ENCODE measurements at regions not wholly inside any gene's neighbourhood (a gene's known extent, or its start where the extent isn't known, plus 50 kb on each side); places are given as distances from the start of the nearest gene placed in this dataset.
"Not testable (repeated sequence)": the region's sequence is repeated elsewhere in the genome, so short reads cannot be mapped to it uniquely, and the experiment has no call there.

DNA sequence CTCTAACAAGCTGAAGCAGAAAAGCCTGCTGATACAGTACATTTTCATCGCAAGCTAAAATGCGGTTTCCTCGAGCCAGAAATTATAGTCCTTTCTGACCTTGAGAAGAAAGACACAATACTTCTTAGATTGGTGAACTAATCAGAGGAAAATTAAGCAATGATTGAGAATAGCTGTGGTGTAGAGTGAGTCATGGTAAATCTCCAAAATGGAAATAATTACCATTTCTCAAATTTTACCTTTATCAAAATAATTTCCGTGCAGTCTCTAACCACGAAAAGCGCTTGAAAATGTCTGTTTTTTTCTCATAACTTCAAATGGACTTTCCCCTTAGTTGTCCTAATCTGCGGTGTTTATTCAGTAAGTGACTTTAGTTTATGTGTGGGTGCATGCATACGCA lies 190.2 kb downstream of the CPE start:
- Mint-ChIP-seq H3K27me3 (ENCODE audit: low read depth, unreplicated experiment) (no peaks in the 10 kb centered on the region), H3K4me1 (ENCODE audit: low read depth, unreplicated experiment) (peaks cover 20% of the 10 kb centered on the region), H3K4me3 (ENCODE audit: unreplicated experiment) (no peak overlapping the region), H3K36me3 (ENCODE audit: low read depth, unreplicated experiment) (no peaks in the 10 kb centered on the region), H3K9me3 (ENCODE audit: unreplicated experiment) (peaks cover 7% of the 10 kb centered on the region), H3K27ac (ENCODE audit: unreplicated experiment) (no peak overlapping the region)
- FAIRE-seq (no peak), DNase-seq (ENCODE audit: low read depth) (peak; percentile 51)
- H3K4me3 ChIP-seq (ENCODE audit: insufficient read depth, low read depth, low read length), result no peak overlapping the region
- no peaks in the 10 kb centered on the region for H4K20me1 ChIP-seq (ENCODE audit: insufficient read depth, low read length)
- H3K9ac ChIP-seq (ENCODE audit: low read length), result no peak overlapping the region
- no peak overlapping the region for H2AFZ ChIP-seq (ENCODE audit: low read depth, low read length)
- no peaks in the 10 kb centered on the region for H3K79me2 ChIP-seq (ENCODE audit: insufficient read depth, low read length)
- H3K4me2 ChIP-seq (ENCODE audit: low read length), result no peak overlapping the region
- TF ChIP-seq EZH2 (IDR thresholded peaks at IDR 0.05; ENCODE audit: insufficient read depth, low read length), result no peak
- no peak for TF ChIP-seq CTCF (IDR thresholded peaks at IDR 0.05; ENCODE audit: insufficient read depth, low read depth, low read length)
- H3K36me3 ChIP-seq (ENCODE audit: insufficient read depth, low read length), result no peaks in the 10 kb centered on the region
- no peaks in the 10 kb centered on the region for H3K9me3 ChIP-seq (ENCODE audit: insufficient read depth, low read depth, low read length)
- no peak overlapping the region for H3K27ac ChIP-seq (ENCODE audit: low read depth, low read length)
- H3K27me3 ChIP-seq (ENCODE audit: insufficient read depth, low read length), result no peaks in the 10 kb centered on the region
- peaks cover 2% of the 10 kb centered on the region for H3K4me1 ChIP-seq (ENCODE audit: insufficient read depth, low read length)

DNA sequence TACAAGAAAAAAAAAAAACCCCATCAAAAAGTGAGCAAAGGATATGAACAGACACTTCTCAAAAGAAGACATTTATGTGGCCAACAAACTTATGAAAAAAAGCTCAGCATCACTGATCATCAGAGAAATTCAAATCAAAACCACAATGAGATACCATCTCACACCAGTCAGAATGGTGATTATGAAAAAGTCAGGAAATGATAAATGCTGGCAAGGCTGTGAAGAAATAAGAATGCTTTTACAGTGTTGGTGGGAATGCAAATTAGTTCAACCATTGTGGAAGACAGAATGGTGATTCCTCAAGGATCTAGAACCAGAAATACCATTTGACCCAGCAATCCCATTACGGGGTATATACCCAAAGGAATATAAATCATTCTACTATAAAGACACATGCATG lies 192.7 kb downstream of the CPE start:
- peaks cover 19% of the 10 kb centered on the region for H3K4me1 Mint-ChIP-seq (ENCODE audit: low read depth, unreplicated experiment)
- H3K9ac ChIP-seq (ENCODE audit: low read length); FAIRE-seq; H3K4me3 Mint-ChIP-seq (ENCODE audit: unreplicated experiment); H3K36me3 ChIP-seq (ENCODE audit: insufficient read depth, low read length); H3K9me3 Mint-ChIP-seq (ENCODE audit: unreplicated experiment); H3K4me2 ChIP-seq (ENCODE audit: low read length); H3K9me3 ChIP-seq (ENCODE audit: insufficient read depth, low read depth, low read length); H3K36me3 Mint-ChIP-seq (ENCODE audit: low read depth, unreplicated experiment); H2AFZ ChIP-seq (ENCODE audit: low read depth, low read length); H3K79me2 ChIP-seq (ENCODE audit: insufficient read depth, low read length); H3K4me1 ChIP-seq (ENCODE audit: insufficient read depth, low read length); H3K27ac ChIP-seq (ENCODE audit: low read depth, low read length); H3K4me3 ChIP-seq (ENCODE audit: insufficient read depth, low read depth, low read length); H4K20me1 ChIP-seq (ENCODE audit: insufficient read depth, low read length); H3K27ac Mint-ChIP-seq (ENCODE audit: unreplicated experiment); H3K27me3 ChIP-seq (ENCODE audit: insufficient read depth, low read length); H3K27me3 Mint-ChIP-seq (ENCODE audit: low read depth, unreplicated experiment): not testable (repeated sequence)
- DNase-seq (ENCODE audit: low read depth), result peak; percentile 54

- H2AFZ ChIP-seq (ENCODE audit: low read depth, low read length), result peak overlapping the region; percentile 2
- Mint-ChIP-seq H3K4me3 (ENCODE audit: unreplicated experiment) (no peak overlapping the region), H3K4me1 (ENCODE audit: low read depth, unreplicated experiment) (peaks cover 29% of the 10 kb centered on the region), H3K27me3 (ENCODE audit: low read depth, unreplicated experiment) (no peaks in the 10 kb centered on the region), H3K27ac (ENCODE audit: unreplicated experiment) (peak overlapping the region; percentile 96), H3K9me3 (ENCODE audit: unreplicated experiment) (peaks cover 4% of the 10 kb centered on the region), H3K36me3 (ENCODE audit: low read depth, unreplicated experiment) (no peaks in the 10 kb centered on the region)
- TF ChIP-seq CTCF (IDR thresholded peaks at IDR 0.05; ENCODE audit: insufficient read depth, low read depth, low read length) (no peak), EZH2 (IDR thresholded peaks at IDR 0.05; ENCODE audit: insufficient read depth, low read length) (no peak)
- no peaks in the 10 kb centered on the region for H4K20me1 ChIP-seq (ENCODE audit: insufficient read depth, low read length)
- peak; percentile 20 for FAIRE-seq
- H3K4me2 ChIP-seq (ENCODE audit: low read length), result peak overlapping the region; percentile 54
- H3K9ac ChIP-seq (ENCODE audit: low read length), result peak overlapping the region; percentile 51
- peak overlapping the region; percentile 69 for H3K27ac ChIP-seq (ENCODE audit: low read depth, low read length)
- H3K79me2 ChIP-seq (ENCODE audit: insufficient read depth, low read length), result no peaks in the 10 kb centered on the region
- H3K4me3 ChIP-seq (ENCODE audit: insufficient read depth, low read depth, low read length), result no peak overlapping the region
- no peaks in the 10 kb centered on the region for H3K27me3 ChIP-seq (ENCODE audit: insufficient read depth, low read length)
- H3K36me3 ChIP-seq (ENCODE audit: insufficient read depth, low read length), result no peaks in the 10 kb centered on the region
- no peaks in the 10 kb centered on the region for H3K9me3 ChIP-seq (ENCODE audit: insufficient read depth, low read depth, low read length)
- peak; percentile 99 for DNase-seq (ENCODE audit: low read depth)
- peaks cover 11% of the 10 kb centered on the region for H3K4me1 ChIP-seq (ENCODE audit: insufficient read depth, low read length)
Measured at GRCh38 chr4:165580351-165580905, 201.6 kb downstream of the CPE start.

Data from astrocyte (in vitro differentiated cells and primary cell).